Gastrocnemius medialis (tissue), 4 donors: ENCODE measurements at regions not wholly inside any gene's neighbourhood (a gene's known extent, or its start where the extent isn't known, plus 50 kb on each side); places are given as distances from the start of the nearest gene placed in this dataset.

Experiments
- CTCF ChIP-seq, 5 experiments: fragments of 450-650 bp in 3 of 5; fragments of 200-600 bp in 2 of 5; sonication (generic) in 2 of 5; IDR thresholded peaks in 4 of 5; conservative IDR thresholded peaks in 1 of 5; 1 replicate in 4 of 5; 2 replicates in 1 of 5; pipeline ENCODE4 v1.5.1; 2016 to 2019; ENCODE audit warnings: antibody characterized with exemption in 5 of 5, mild to moderate bottlenecking in 3 of 5, moderate library complexity in 3 of 5
- POLR2A ChIP-seq, 2 donors: fragments of 450-650 bp; IDR thresholded peaks; one replicate each; pipeline ENCODE4 v1.6.1; 2017; ENCODE audit warnings: antibody characterized with exemption in 2 of 2, mild to moderate bottlenecking in 2 of 2, moderate library complexity in 2 of 2

- TF ChIP-seq CTCF (IDR thresholded peaks at IDR 0.05 in 4 of 5, conservative IDR thresholded peaks at IDR 0.05 in 1 of 5) (no peak), POLR2A (IDR thresholded peaks at IDR 0.05) (no peak)
These were observed 718.1 kb upstream of the ANO3 start for GRCh38 chr11:25613865-25614264.
